IMR-90 (cell line): ENCODE measurements at regions not wholly inside any gene's neighbourhood (a gene's known extent, or its start where the extent isn't known, plus 50 kb on each side); places are given as distances from the start of the nearest gene placed in this dataset.

Experiments used
- ATAC-seq: fragments of 200-7000 bp; cut with Tn5 transposase; 2 replicates; pipeline ENCODE4 v1.9.1; 2020; ENCODE audit warnings: low read depth, mild to moderate bottlenecking, moderate library complexity
- BruUV-seq: library from RNA; stranded (reverse); fragments of 400-500 nt; replicated peaks from 2 replicates; lab custom pipeline; 2021; lab: Mats Ljungman, UMichigan
- CTCF ChIA-PET: fragments of 300-600 bp; formaldehyde crosslinking; extraction: SDS; loops from one replicate; lab custom pipeline; 2021; ENCODE audit warnings: antibody characterized with exemption; lab: Yijun Ruan, JAX
- POLR2A ChIA-PET: fragments of 300-600 bp; sonication (Branson Sonifier 250); formaldehyde crosslinking; loops from one replicate; lab custom pipeline; 2022; ENCODE audit warnings: antibody characterized with exemption; ENCODE audit not compliant: unreplicated experiment; lab: Charles Lee
- DNase-seq: peaks from one replicate; pipeline ENCODE4 v3.0.0; 2013
- H2AFZ ChIP-seq: replicated peaks from 2 replicates; pipeline ENCODE3; 2013; ENCODE audit warnings: low read length, mild to moderate bottlenecking; ENCODE audit not compliant: poor library complexity
- H2AK5ac ChIP-seq: 2 replicates; pipeline ENCODE4 v1.6.1; 2013; ENCODE audit warnings: low read depth, low read length, inconsistent platforms
- H2AK9ac ChIP-seq: replicated peaks from 2 replicates; pipeline ENCODE3; 2013; ENCODE audit warnings: mild to moderate bottlenecking, low read depth, low read length, moderate library complexity; ENCODE audit not compliant: poor library complexity
- H2BK120ac ChIP-seq: 2 replicates; pipeline ENCODE4 v1.6.1; 2013; ENCODE audit warnings: low read depth, low read length, inconsistent platforms
- H2BK15ac ChIP-seq: 3 replicates; pipeline ENCODE4 v1.6.1; 2013; ENCODE audit warnings: low read depth, low read length, inconsistent platforms
- H2BK20ac ChIP-seq: 2 replicates; pipeline ENCODE4 v1.6.1; 2013; ENCODE audit warnings: low read depth, mild to moderate bottlenecking, inconsistent platforms, low read length, moderate library complexity
- H2BK5ac ChIP-seq: 2 replicates; pipeline ENCODE4 v1.6.1; 2013; ENCODE audit warnings: mild to moderate bottlenecking, low read depth, low read length, inconsistent platforms; ENCODE audit not compliant: poor library complexity, severe bottlenecking
- H3K14ac ChIP-seq: replicated peaks from 2 replicates; pipeline ENCODE4 v1.6.1; 2013; ENCODE audit warnings: low read depth, low read length, inconsistent platforms
- H3K18ac ChIP-seq: 2 replicates; pipeline ENCODE4 v1.6.1; 2013; ENCODE audit warnings: low read depth, low read length, control low read depth
- H3K23ac ChIP-seq: 2 replicates; pipeline ENCODE4 v1.6.1; 2013; ENCODE audit warnings: low read depth, low read length, inconsistent platforms
- H3K27ac ChIP-seq: 2 replicates; pipeline ENCODE4 v1.5.1; 2013; ENCODE audit warnings: mild to moderate bottlenecking, control low read depth, low read length; ENCODE audit not compliant: insufficient read depth
- H3K27me3 ChIP-seq: 2 replicates; pipeline ENCODE4 v1.6.1; 2013; ENCODE audit warnings: low read length; ENCODE audit not compliant: control insufficient read depth, insufficient read depth
- H3K36me3 ChIP-seq: 2 replicates; pipeline ENCODE4 v1.6.1; 2013; ENCODE audit warnings: low read length, mixed read lengths; ENCODE audit not compliant: control insufficient read depth, insufficient read depth
- H3K4ac ChIP-seq: 2 replicates; pipeline ENCODE4 v1.6.1; 2013; ENCODE audit warnings: low read depth, low read length, inconsistent platforms
- H3K4me1 ChIP-seq: 2 replicates; pipeline ENCODE4 v1.6.1; 2013; ENCODE audit warnings: low read length, mixed read lengths; ENCODE audit not compliant: control insufficient read depth, insufficient read depth
- H3K4me2 ChIP-seq: 2 replicates; pipeline ENCODE4 v1.6.1; 2013; ENCODE audit warnings: low read depth, mild to moderate bottlenecking, control low read depth, low read length, moderate library complexity
- H3K4me3 ChIP-seq: 2 replicates; pipeline ENCODE4 v1.5.1; 2013; ENCODE audit warnings: low read depth, mild to moderate bottlenecking, control low read depth, low read length, moderate library complexity; ENCODE audit not compliant: insufficient read depth
- H3K56ac ChIP-seq: 2 replicates; pipeline ENCODE4 v1.6.1; 2013; ENCODE audit warnings: low read length, inconsistent platforms; ENCODE audit not compliant: insufficient read depth; ENCODE audit errors: extremely low read depth
- H3K79me1 ChIP-seq, 2 experiments: 2 replicates each; pipeline ENCODE4 v1.6.1; 2013; ENCODE audit warnings: low read length in 2 of 2, inconsistent platforms in 1 of 2, low read depth in 1 of 2
- H3K9ac ChIP-seq: 2 replicates; pipeline ENCODE4 v1.6.1; 2013; ENCODE audit warnings: low read depth, low read length, control low read depth
- H3K9me1 ChIP-seq: 2 replicates; pipeline ENCODE4 v1.6.1; 2013; ENCODE audit warnings: low read length, inconsistent platforms; ENCODE audit not compliant: insufficient read depth
- H3K9me3 ChIP-seq: 2 replicates; pipeline ENCODE4 v1.6.1; 2013; ENCODE audit warnings: low read length; ENCODE audit not compliant: control insufficient read depth, insufficient read depth
- H4K20me1 ChIP-seq: 2 replicates; pipeline ENCODE4 v1.6.1; 2013; ENCODE audit warnings: low read length, inconsistent platforms; ENCODE audit not compliant: insufficient read depth
- H4K5ac ChIP-seq: 2 replicates; pipeline ENCODE4 v1.6.1; 2013; ENCODE audit warnings: mild to moderate bottlenecking, low read depth, low read length, control low read depth
- H4K8ac ChIP-seq, 2 experiments: 2 replicates each; pipeline ENCODE4 v1.6.1; 2013; ENCODE audit warnings: low read depth in 2 of 2, low read length in 2 of 2, control low read depth in 1 of 2, inconsistent platforms in 1 of 2
- H4K91ac ChIP-seq: 2 replicates; pipeline ENCODE4 v1.6.1; 2013; ENCODE audit warnings: low read depth, low read length, inconsistent platforms; ENCODE audit not compliant: insufficient read depth
- BHLHE40 ChIP-seq: fragments of 150-350 bp; IDR thresholded peaks from 2 replicates; pipeline ENCODE4 v1.6.1; 2016; ENCODE audit warnings: mild to moderate bottlenecking, low read depth, low read length
- CTCF ChIP-seq: conservative IDR thresholded peaks from 2 replicates; pipeline ENCODE4 v1.5.1; 2012; ENCODE audit warnings: mild to moderate bottlenecking, low read depth, low read length, improper control_type of control experiment
- FOS ChIP-seq: fragments of 150-350 bp; IDR thresholded peaks from 2 replicates; pipeline ENCODE4 v1.6.1; 2016; ENCODE audit warnings: low read depth, low read length
- MAFK ChIP-seq: IDR thresholded peaks from 2 replicates; pipeline ENCODE4 v1.6.1; 2012; ENCODE audit warnings: low read depth, low read length, improper control_type of control experiment
- MAZ ChIP-seq: IDR thresholded peaks from 2 replicates; pipeline ENCODE4 v1.6.1; 2012; ENCODE audit warnings: low read depth, mild to moderate bottlenecking, low read length, improper control_type of control experiment, moderate library complexity, borderline replicate concordance
- MXI1 ChIP-seq: IDR thresholded peaks from 2 replicates; pipeline ENCODE4 v1.6.1; 2012; ENCODE audit warnings: low read depth, mild to moderate bottlenecking, low read length, moderate library complexity, borderline replicate concordance
- POLR2A ChIP-seq: IDR thresholded peaks from 2 replicates; pipeline ENCODE4 v1.6.1; 2012; ENCODE audit warnings: mild to moderate bottlenecking, low read depth, low read length
- RFX5 ChIP-seq: IDR thresholded peaks from 2 replicates; pipeline ENCODE4 v1.8.0; 2012; ENCODE audit warnings: low read depth, mild to moderate bottlenecking, low read length, moderate library complexity
- SMC3 ChIP-seq: fragments of 150-350 bp; IDR thresholded peaks from 2 replicates; pipeline ENCODE4 v1.6.1; 2016; ENCODE audit warnings: low read depth, mild to moderate bottlenecking, antibody characterized with exemption, low read length, moderate library complexity
- WGBS, 2 experiments: methylation state at CpG; one replicate each; pipeline versions ENCODE4 v1.1.5 to v1.1.7; 2013; ENCODE audit warnings: missing lambda C conversion rate in 2 of 2; ENCODE audit not compliant: insufficient read length in 1 of 2; ENCODE audit errors: extremely low coverage in 2 of 2; 5-methylcytosine and 5-hydroxymethylcytosine counted together
- dilution Hi-C: fragments of 300-500 bp; cut with HindIII; formaldehyde crosslinking; loops from one replicate; pipeline ENCODE4 v1.14.3; 2018; ENCODE audit warnings: low sequenced_read_pairs; ENCODE audit not compliant: unreplicated experiment
- in situ Hi-C: fragments of 300-500 bp; cut with MboI; formaldehyde crosslinking; loops from 3 replicates; pipeline ENCODE4 v1.14.3; 2019; ENCODE audit warnings: low sequenced_read_pairs, inconsistent platforms, mixed read lengths
- intact Hi-C: fragments of 100-400 bp; cut with micrococcal nuclease; formaldehyde crosslinking; loops from 2 replicates; pipeline ENCODE4 v1.10.0; 2022
- TF ChIP-seq, protein P1 (sequence below): fragments of 150-350 bp; IDR thresholded peaks from 2 replicates; pipeline ENCODE4 v1.6.1; 2016; ENCODE audit warnings: low read depth, mild to moderate bottlenecking, low read length, moderate library complexity, borderline replicate concordance

- Histone ChIP-seq H3K9ac (no peak overlapping the region), H3K36me3 (no peaks in the 10 kb centered on the region), H3K79me1 (no peaks in the 10 kb centered on the region), H3K27me3 (no peaks in the 10 kb centered on the region), H3K14ac (no peak overlapping the region), H3K9me3 (no peaks in the 10 kb centered on the region), H3K4me3 (no peak overlapping the region), H4K8ac (no peak overlapping the region), H3K18ac (no peak overlapping the region), H3K23ac (no peak overlapping the region), H4K91ac (no peak overlapping the region), H2AK5ac (no peak overlapping the region), H2BK120ac (no peak overlapping the region), H3K56ac (no peak overlapping the region), H2BK20ac (no peak overlapping the region), H3K4ac (no peak overlapping the region), H2BK15ac (no peak overlapping the region), H3K27ac (no peak overlapping the region), H2AK9ac (no peak overlapping the region), H4K5ac (no peak overlapping the region), H2BK5ac (no peak overlapping the region), H2AFZ (no peak overlapping the region), H3K4me2 (no peak overlapping the region), H3K4me1 (peaks cover 3% of the 10 kb centered on the region; the same call in 1 of the 2 replicates), H4K20me1 (no peaks in the 10 kb centered on the region), H3K9me1 (peaks cover 9% of the 10 kb centered on the region)
- no peak for DNase-seq
- intact Hi-C loops (loop anchor here (10.0 kb wide), 1 partner anchor 356 kb away; no protein-coding TSS in a partner anchor), dilution Hi-C loops (no loop called here), in situ Hi-C loops (no loop called here)
- ChIA-PET CTCF (interaction anchor here (1.2 kb wide), 1 partner anchor 100 kb away, joined by 3 read pairs; no protein-coding TSS in a partner anchor), POLR2A (no interaction called here)
- BruUV-seq, result no TSS peak
- WGBS, 2 experiments, result no CpG with 5 or more reads among the region's 3 CpGs
- ATAC-seq, result no peak
- TF ChIP-seq BHLHE40 (no peak), FOS (no peak), MAFK (no peak), MXI1 (no peak), RFX5 (no peak), POLR2A (no peak), CTCF (no peak), SMC3 (no peak), MAZ (no peak)
- TF ChIP-seq, protein P1, sequence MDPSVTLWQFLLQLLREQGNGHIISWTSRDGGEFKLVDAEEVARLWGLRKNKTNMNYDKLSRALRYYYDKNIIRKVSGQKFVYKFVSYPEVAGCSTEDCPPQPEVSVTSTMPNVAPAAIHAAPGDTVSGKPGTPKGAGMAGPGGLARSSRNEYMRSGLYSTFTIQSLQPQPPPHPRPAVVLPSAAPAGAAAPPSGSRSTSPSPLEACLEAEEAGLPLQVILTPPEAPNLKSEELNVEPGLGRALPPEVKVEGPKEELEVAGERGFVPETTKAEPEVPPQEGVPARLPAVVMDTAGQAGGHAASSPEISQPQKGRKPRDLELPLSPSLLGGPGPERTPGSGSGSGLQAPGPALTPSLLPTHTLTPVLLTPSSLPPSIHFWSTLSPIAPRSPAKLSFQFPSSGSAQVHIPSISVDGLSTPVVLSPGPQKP, result no peak
Measured at GRCh38 chr10:21379143-21379542, 146.3 kb downstream of the SKIDA1 start.
